HL-60/S4 treated with retinoic acid at 250 ng/mL for 4 days and 3 days (cell line): ENCODE measurements at regions not wholly inside any gene's neighbourhood (a gene's known extent, or its start where the extent isn't known, plus 50 kb on each side); places are given as distances from the start of the nearest gene placed in this dataset.
"Not testable (repeated sequence)": the region's sequence is repeated elsewhere in the genome, so short reads cannot be mapped to it uniquely, and the experiment has no call there.

Source experiments
- in situ Hi-C: fragments of 300-500 bp; cut with MboI; formaldehyde crosslinking; loops from 2 replicates; pipeline ENCODE4 v1.7.0; 2022; ENCODE audit warnings: low sequenced_read_pairs

- in situ Hi-C loops: no loop called here
Measured at GRCh38 chr5:83001796-83002381, 75.3 kb downstream of the TMEM167A start.

- in situ Hi-C loops: no loop called here
Measured at GRCh38 chr5:83000922-83001321, 76.3 kb downstream of the TMEM167A start.

GRCh38 chr5:83000428-83000827, 76.8 kb downstream of the TMEM167A start:
- in situ Hi-C loops: no loop called here

- in situ Hi-C loops: no loop called here
Measured at GRCh38 chr5:82993416-82993815, 83.8 kb downstream of the TMEM167A start.

GRCh38 chr5:82992646-82993045, 84.5 kb downstream of the TMEM167A start:
- in situ Hi-C loops: no loop called here

- in situ Hi-C loops: no loop called here
Measured at GRCh38 chr5:82991678-82992323, 85.4 kb downstream of the TMEM167A start.

GRCh38 chr5:82991059-82991458, 86.1 kb downstream of the TMEM167A start:
- in situ Hi-C loops: no loop called here

- in situ Hi-C loops: no loop called here
Measured at GRCh38 chr5:82987188-82987587, 90.0 kb downstream of the TMEM167A start.

GRCh38 chr5:82986404-82986803, 90.8 kb downstream of the TMEM167A start:
- in situ Hi-C loops: no loop called here

- in situ Hi-C loops: no loop called here
Measured at GRCh38 chr5:82985763-82986162, 91.4 kb downstream of the TMEM167A start.

GRCh38 chr5:82984786-82985735, 92.1 kb downstream of the TMEM167A start:
- in situ Hi-C loops: no loop called here

- in situ Hi-C loops: no loop called here
Measured at GRCh38 chr5:82982846-82983245, 94.3 kb downstream of the TMEM167A start.

GRCh38 chr5:82976887-82977286, 100.3 kb downstream of the TMEM167A start:
- in situ Hi-C loops: not testable (repeated sequence)

- in situ Hi-C loops: no loop called here
Measured at GRCh38 chr5:82975812-82976211, 101.4 kb downstream of the TMEM167A start.

GRCh38 chr5:82975396-82975795, 101.8 kb downstream of the TMEM167A start:
- in situ Hi-C loops: no loop called here

GRCh38 chr5:82974346-82974745, 102.8 kb downstream of the TMEM167A start:
- in situ Hi-C loops: not testable (repeated sequence)

- in situ Hi-C loops: no loop called here
Measured at GRCh38 chr5:82971901-82972300, 105.3 kb downstream of the TMEM167A start.

GRCh38 chr5:82971034-82971806, 106.0 kb downstream of the TMEM167A start:
- in situ Hi-C loops: not testable (repeated sequence)

- in situ Hi-C loops: not testable (repeated sequence)
Measured at GRCh38 chr5:82969221-82969976, 107.8 kb downstream of the TMEM167A start.

GRCh38 chr5:82967072-82967471, 110.1 kb downstream of the TMEM167A start:
- in situ Hi-C loops: no loop called here
